ENCODE measurements at regions not wholly inside any gene's neighbourhood (a gene's known extent, or its start where the extent isn't known, plus 50 kb on each side); places are given as distances from the start of the nearest gene placed in this dataset.

- TF ChIP-seq POLR2A (IDR thresholded peaks at IDR 0.05) (no peak), CTCF (IDR thresholded peaks at IDR 0.05) (no peak)
Observed at GRCh38 chr4:27360131-27360530, 499.5 kb downstream of the STIM2 start.

All from body of pancreas (tissue), 4 donors.